GM20000 (cell line): ENCODE measurements at regions not wholly inside any gene's neighbourhood (a gene's known extent, or its start where the extent isn't known, plus 50 kb on each side); places are given as distances from the start of the nearest gene placed in this dataset.
A peak's percentile ranks its signal among the peaks of the same experiment; 100 is the strongest.
"Not testable (repeated sequence)": the region's sequence is repeated elsewhere in the genome, so short reads cannot be mapped to it uniquely, and the experiment has no call there.

Experiments used
- DNase-seq: peaks from one replicate; pipeline ENCODE4 v3.0.0; 2012; ENCODE audit warnings: low spot score
- TF ChIP-seq, protein P1 (sequence below): IDR thresholded peaks from 2 replicates; pipeline ENCODE4 v1.5.1; 2012; ENCODE audit warnings: mild to moderate bottlenecking, control low read depth; ENCODE audit errors: extremely low read depth, missing control alignments

DNA sequence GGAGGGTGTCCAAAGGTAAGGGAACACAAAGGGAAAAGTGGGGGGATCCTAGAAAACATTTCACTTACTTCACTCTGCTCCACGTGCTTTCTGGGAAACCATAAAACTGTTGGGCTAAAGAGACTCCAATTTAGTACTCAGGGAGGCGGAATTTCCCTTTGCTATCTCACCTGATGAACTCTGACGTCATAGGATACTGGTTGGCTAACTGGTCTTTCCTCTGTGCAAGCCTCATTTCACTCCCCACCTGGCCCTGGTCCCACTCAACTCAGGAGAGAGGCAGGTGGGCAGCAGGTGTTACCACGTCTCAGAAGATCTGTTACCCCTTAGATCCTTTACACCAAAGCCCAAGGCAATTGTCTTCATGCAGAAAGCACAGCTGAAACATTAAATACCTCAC lies 51.8 kb upstream of the PMAIP1 start:
- DNase-seq: peak; percentile 52
- TF ChIP-seq, protein P1, sequence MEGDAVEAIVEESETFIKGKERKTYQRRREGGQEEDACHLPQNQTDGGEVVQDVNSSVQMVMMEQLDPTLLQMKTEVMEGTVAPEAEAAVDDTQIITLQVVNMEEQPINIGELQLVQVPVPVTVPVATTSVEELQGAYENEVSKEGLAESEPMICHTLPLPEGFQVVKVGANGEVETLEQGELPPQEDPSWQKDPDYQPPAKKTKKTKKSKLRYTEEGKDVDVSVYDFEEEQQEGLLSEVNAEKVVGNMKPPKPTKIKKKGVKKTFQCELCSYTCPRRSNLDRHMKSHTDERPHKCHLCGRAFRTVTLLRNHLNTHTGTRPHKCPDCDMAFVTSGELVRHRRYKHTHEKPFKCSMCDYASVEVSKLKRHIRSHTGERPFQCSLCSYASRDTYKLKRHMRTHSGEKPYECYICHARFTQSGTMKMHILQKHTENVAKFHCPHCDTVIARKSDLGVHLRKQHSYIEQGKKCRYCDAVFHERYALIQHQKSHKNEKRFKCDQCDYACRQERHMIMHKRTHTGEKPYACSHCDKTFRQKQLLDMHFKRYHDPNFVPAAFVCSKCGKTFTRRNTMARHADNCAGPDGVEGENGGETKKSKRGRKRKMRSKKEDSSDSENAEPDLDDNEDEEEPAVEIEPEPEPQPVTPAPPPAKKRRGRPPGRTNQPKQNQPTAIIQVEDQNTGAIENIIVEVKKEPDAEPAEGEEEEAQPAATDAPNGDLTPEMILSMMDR: no peak

DNA sequence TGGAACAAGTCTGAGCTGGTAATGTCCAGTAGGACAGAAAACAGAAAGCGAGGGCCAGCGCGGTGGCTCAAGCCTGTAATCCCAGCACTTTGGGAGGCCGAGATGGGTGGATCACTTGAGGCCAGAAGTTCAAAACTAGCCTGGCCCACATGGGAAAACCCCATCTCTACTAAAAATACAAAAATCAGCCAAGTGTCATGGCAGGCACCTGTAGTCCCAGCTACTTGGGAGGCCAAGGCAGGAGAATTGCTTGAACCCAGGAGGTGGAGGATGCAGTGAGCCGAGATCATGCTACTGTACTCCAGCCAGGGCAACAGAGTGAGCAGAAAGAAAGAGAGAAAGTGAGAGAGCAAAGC lies 52.3 kb upstream of the PMAIP1 start:
- not testable (repeated sequence) for DNase-seq

DNA sequence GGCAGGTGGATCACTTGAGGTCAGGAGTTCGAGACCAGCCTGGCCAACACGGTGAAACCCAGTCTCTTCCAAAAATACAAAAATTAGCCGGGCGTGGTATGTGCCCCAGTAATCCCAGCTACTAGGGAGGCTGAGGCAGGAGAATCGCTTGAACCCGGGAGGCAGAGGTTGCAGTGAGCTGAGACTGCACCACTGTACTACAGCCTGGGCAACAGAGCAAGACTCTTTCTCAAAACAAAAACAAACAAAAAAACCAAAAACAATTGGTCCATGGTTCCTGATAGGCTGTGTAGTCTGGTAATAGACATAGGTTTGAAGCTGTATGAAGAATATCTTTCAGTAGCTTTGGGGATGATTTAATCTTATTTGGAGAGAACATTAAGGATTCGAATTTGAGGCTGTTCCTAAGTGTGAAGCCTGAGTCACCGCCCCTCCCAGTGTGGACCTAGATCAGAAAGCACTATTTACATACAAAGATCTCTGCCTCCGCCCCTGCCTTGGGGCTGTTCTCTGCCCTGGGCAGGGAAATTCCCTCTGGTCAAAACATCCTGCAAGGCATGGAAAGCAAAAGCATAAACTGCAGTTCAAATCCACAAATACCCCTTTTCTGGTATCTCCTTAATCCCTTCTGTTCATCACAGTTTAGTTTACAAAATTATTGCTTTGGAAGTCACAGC lies 52.8 kb upstream of the PMAIP1 start:
- DNase-seq: peak; percentile 80
- TF ChIP-seq, protein P1: no peak

DNA sequence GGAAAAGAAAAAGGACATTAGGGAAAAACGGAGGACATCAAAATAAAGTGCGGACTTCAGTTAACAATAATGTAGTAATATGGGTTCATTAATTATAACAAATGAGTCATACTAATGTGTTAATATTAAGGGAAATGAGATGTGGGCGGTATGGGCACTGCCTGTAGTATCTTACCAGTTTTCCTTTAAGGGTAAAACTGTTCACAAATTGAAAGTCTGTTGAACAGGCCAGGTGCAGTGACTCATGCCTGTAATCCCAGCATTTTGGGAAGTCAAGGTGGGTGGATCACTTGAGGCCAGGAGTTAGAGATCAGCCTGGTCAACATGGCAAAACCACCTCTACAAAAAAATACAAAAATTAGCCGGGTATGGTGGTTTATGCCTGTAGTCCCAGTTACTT lies 56.8 kb upstream of the PMAIP1 start:
- TF ChIP-seq, protein P1: no peak
- no peak for DNase-seq

DNA sequence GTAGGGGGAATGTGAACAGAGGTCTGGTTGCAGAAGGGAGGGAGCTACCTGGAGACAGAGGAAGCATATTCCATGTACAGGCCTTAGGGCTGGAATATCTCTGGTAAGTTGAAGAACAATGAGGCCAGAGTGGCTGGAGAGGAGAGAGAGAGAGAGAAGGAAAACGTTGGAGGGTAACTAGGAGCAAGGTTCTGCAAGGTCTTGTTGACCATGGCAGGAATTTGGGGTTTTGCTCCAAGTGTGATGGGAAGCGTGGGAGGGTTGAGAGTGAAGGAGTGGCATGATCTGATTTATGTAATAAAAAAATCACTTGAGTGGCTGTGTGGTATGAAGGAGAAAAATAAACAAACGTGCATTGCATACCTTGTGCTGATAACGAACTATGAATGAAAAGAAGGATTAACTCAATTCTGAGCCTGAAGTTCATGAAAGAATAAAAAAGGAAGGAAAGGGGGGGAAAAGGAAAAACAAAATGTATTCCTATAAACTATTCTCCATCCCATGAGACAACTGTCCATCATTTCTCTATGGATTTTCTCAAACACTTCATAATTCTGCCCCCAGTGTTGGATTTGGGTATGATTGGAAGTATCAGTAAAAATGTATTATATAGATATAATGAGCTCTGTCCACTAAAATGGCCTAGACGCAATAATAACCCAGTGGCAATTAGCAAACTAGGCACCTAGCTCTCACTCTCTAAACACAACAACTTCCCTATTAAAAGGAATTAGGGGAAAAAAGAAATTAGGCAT lies 59.7 kb upstream of the PMAIP1 start:
- TF ChIP-seq, protein P1: no peak
- no peak for DNase-seq

DNA sequence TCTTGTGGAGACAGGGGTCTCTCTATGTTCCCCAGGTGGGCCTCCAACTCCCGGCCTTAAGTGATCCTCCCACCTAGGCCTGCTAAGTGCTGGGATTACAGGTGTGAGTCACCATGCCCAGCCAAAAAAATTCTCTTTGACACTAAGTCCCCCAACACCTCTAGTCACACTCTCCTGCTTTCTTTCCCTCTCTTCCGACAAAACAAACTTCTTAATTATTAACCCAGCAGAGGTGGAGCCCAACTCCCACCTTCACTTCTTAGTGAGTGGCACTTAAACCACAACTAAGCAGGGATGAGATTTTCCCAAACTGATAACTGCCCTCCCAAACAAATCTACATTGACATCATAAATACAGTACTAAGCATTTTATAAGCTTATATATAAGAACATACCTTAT lies 60.5 kb upstream of the PMAIP1 start:
- TF ChIP-seq, protein P1: no peak
- DNase-seq: no peak

DNA sequence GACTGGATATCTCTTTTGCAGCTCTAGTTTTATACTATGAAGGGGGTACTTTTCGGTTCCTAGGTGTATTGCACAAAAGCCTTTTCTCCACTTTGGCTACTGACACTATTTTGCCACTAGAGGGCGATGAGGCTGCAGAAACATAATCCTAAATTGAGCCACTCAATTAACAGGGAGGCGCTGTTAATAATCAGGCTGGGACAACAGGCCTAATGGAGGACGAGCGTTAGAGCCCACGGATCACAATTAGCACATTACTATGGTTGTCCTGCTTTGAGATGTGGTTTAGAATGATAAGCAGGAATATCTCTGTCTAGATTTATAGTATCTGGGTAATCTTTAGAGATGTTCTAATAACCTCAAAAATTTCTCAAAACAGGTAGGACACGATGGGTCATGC lies 62.2 kb upstream of the PMAIP1 start:
- DNase-seq: peak; percentile 63
- TF ChIP-seq, protein P1: peak; percentile 85
